Liver (tissue), 8 donors: ENCODE measurements at regions not wholly inside any gene's neighbourhood (a gene's known extent, or its start where the extent isn't known, plus 50 kb on each side); places are given as distances from the start of the nearest gene placed in this dataset.

Source experiments
- DNase-seq: peaks from one replicate; pipeline ENCODE4 v3.0.0-alpha.2; 2017; ENCODE audit warnings: low spot score
- H3K27ac ChIP-seq, 2 donors: one replicate each; pipeline ENCODE4 v1.7.0; 2013; ENCODE audit warnings: inconsistent platforms in 2 of 2, low read length in 2 of 2, control low read depth in 1 of 2, low read depth in 1 of 2, mild to moderate bottlenecking in 1 of 2
- H3K27me3 ChIP-seq, 4 donors: one replicate each; pipeline versions ENCODE4 v1.6.1 to v1.7.0; 2013; ENCODE audit warnings: low read length in 3 of 4, inconsistent platforms in 1 of 4, mild to moderate bottlenecking in 1 of 4, moderate library complexity in 1 of 4; ENCODE audit not compliant: control insufficient read depth in 4 of 4, insufficient read depth in 4 of 4
- H3K36me3 ChIP-seq, 4 donors: one replicate each; pipeline versions ENCODE4 v1.6.1 to v1.7.0; 2013; ENCODE audit warnings: low read length in 3 of 4, mild to moderate bottlenecking in 3 of 4, low read depth in 1 of 4, moderate library complexity in 1 of 4; ENCODE audit not compliant: control insufficient read depth in 4 of 4, insufficient read depth in 3 of 4
- H3K4me1 ChIP-seq, 4 donors: one replicate each; pipeline versions ENCODE4 v1.6.1 to v1.7.0; 2013; ENCODE audit warnings: low read length in 3 of 4, mild to moderate bottlenecking in 3 of 4, moderate library complexity in 1 of 4; ENCODE audit not compliant: control insufficient read depth in 4 of 4, insufficient read depth in 4 of 4
- H3K4me3 ChIP-seq, 3 donors: one replicate each; pipeline versions ENCODE4 v1.6.1 to v1.7.0; 2013; ENCODE audit warnings: low read length in 3 of 3, control low read depth in 1 of 3, low read depth in 1 of 3, mild to moderate bottlenecking in 1 of 3
- H3K9ac ChIP-seq, 2 donors: one replicate each; pipeline ENCODE4 v1.7.0; 2013; ENCODE audit warnings: low read length in 2 of 2, mild to moderate bottlenecking in 2 of 2, moderate library complexity in 2 of 2, control low read depth in 1 of 2, low read depth in 1 of 2
- H3K9me3 ChIP-seq, 4 donors: one replicate each; pipeline versions ENCODE4 v1.6.1 to v1.7.0; 2013; ENCODE audit warnings: low read length in 3 of 4; ENCODE audit not compliant: control insufficient read depth in 4 of 4
- EGR1 ChIP-seq, 2 donors: IDR thresholded peaks; 2 replicates each; pipeline ENCODE4 v1.6.1; 2016 to 2018; ENCODE audit warnings: antibody characterized with exemption in 2 of 2, low read depth in 2 of 2
- FOXA1 ChIP-seq: IDR thresholded peaks from 2 replicates; pipeline ENCODE4 v1.6.1; 2016; ENCODE audit warnings: antibody characterized with exemption
- FOXA2 ChIP-seq: IDR thresholded peaks from 2 replicates; pipeline ENCODE4 v1.6.1; 2016; ENCODE audit warnings: antibody characterized with exemption
- GABPA ChIP-seq, 2 donors: IDR thresholded peaks in 1 of 2; conservative IDR thresholded peaks in 1 of 2; 2 replicates each; pipeline ENCODE4 v1.6.1; 2016; ENCODE audit warnings: antibody characterized with exemption in 2 of 2, mild to moderate bottlenecking in 1 of 2, moderate library complexity in 1 of 2
- HNF4A ChIP-seq, 2 donors: conservative IDR thresholded peaks; 2 replicates each; pipeline ENCODE4 v1.6.1; 2016; ENCODE audit warnings: antibody characterized with exemption in 2 of 2, mild to moderate bottlenecking in 2 of 2
- HNF4G ChIP-seq: IDR thresholded peaks from 2 replicates; pipeline ENCODE4 v1.6.1; 2016; ENCODE audit warnings: antibody characterized with exemption
- JUND ChIP-seq, 2 donors: IDR thresholded peaks; 2 replicates each; pipeline ENCODE4 v1.6.1; 2016; ENCODE audit warnings: antibody characterized with exemption in 2 of 2
- MAX ChIP-seq: IDR thresholded peaks from 2 replicates; pipeline ENCODE4 v1.6.1; 2016; ENCODE audit warnings: antibody characterized with exemption
- NR2F2 ChIP-seq: IDR thresholded peaks from 2 replicates; pipeline ENCODE4 v1.6.1; 2016; ENCODE audit warnings: antibody characterized with exemption
- RAD21 ChIP-seq, 2 donors: IDR thresholded peaks; 2 replicates each; pipeline ENCODE4 v1.6.1; 2016; ENCODE audit warnings: antibody characterized with exemption in 2 of 2, mild to moderate bottlenecking in 2 of 2
- RXRA ChIP-seq, 2 donors: IDR thresholded peaks; 2 replicates each; pipeline ENCODE4 v1.6.1; 2017 to 2018; ENCODE audit warnings: antibody characterized with exemption in 2 of 2, mild to moderate bottlenecking in 1 of 2
- SP1 ChIP-seq: IDR thresholded peaks from 2 replicates; pipeline ENCODE4 v1.6.1; 2018; ENCODE audit warnings: antibody characterized with exemption, mild to moderate bottlenecking
- TAF1 ChIP-seq: conservative IDR thresholded peaks from 2 replicates; pipeline ENCODE4 v1.6.1; 2016; ENCODE audit warnings: antibody characterized with exemption, mild to moderate bottlenecking
- YY1 ChIP-seq: IDR thresholded peaks from 2 replicates; pipeline ENCODE4 v1.6.1; 2016; ENCODE audit warnings: antibody characterized with exemption, mild to moderate bottlenecking
- ZBTB33 ChIP-seq: IDR thresholded peaks from 2 replicates; pipeline ENCODE4 v1.6.1; 2016; ENCODE audit warnings: antibody characterized with exemption
- WGBS: extraction: QIAGEN DNeasy Blood & Tissue Kit; methylation state at CpG from one replicate; pipeline ENCODE4 v1.1.7; 2013; 5-methylcytosine and 5-hydroxymethylcytosine counted together
- TF ChIP-seq, protein P1 (sequence below): fragments of 150-350 bp; IDR thresholded peaks from 2 replicates; pipeline ENCODE4 v1.5.1; 2017; ENCODE audit warnings: improper control_type of control experiment, low read depth, low read length; ENCODE audit not compliant: missing input control
- TF ChIP-seq, protein P2 (sequence below): IDR thresholded peaks from 2 replicates; pipeline ENCODE4 v1.6.1; 2016; ENCODE audit warnings: antibody characterized with exemption
- TF ChIP-seq, protein P3 (sequence below): IDR thresholded peaks from 2 replicates; pipeline ENCODE4 v1.6.1; 2016; ENCODE audit warnings: antibody characterized with exemption, mild to moderate bottlenecking
- donor health status: healthy.
- donor health status: healthy.
- donor health status: healthy.
- donor health status: healthy.
- donor health status: healthy.

- Histone ChIP-seq H3K9me3 (no peaks in the 10 kb centered on the region), H3K4me1 (no peaks in the 10 kb centered on the region), H3K4me3 (no peak overlapping the region), H3K27me3 (no peaks in the 10 kb centered on the region), H3K27ac (no peak overlapping the region), H3K36me3 (no peaks in the 10 kb centered on the region), H3K9ac (no peak overlapping the region)
- TF ChIP-seq YY1, result no peak
- WGBS, result 77% methylated on average over 6 of the region's 6 CpGs
- DNase-seq, result no peak
These were observed 228.3 kb upstream of the ADAMTS16 start for GRCh38 chr5:4911646-4912403.

GRCh38 chr5:4921929-4922328 lies 218.2 kb upstream of the ADAMTS16 start:
- TF ChIP-seq RXRA (IDR thresholded peaks at IDR 0.05) (no peak), EGR1 (IDR thresholded peaks at IDR 0.05; ENCODE audit: low read depth in 2 of 2) (no peak), HNF4A (conservative IDR thresholded peaks at IDR 0.05) (no peak), HNF4G (no peak), ZBTB33 (no peak), GABPA (IDR thresholded peaks at IDR 0.05 in 1 of 2, conservative IDR thresholded peaks at IDR 0.05 in 1 of 2) (no peak), NR2F2 (no peak), YY1 (no peak), FOXA2 (no peak), MAX (no peak), JUND (IDR thresholded peaks at IDR 0.05) (no peak), RAD21 (IDR thresholded peaks at IDR 0.05) (no peak), FOXA1 (no peak), SP1 (no peak), TAF1 (no peak)
- TF ChIP-seq, protein P1, sequence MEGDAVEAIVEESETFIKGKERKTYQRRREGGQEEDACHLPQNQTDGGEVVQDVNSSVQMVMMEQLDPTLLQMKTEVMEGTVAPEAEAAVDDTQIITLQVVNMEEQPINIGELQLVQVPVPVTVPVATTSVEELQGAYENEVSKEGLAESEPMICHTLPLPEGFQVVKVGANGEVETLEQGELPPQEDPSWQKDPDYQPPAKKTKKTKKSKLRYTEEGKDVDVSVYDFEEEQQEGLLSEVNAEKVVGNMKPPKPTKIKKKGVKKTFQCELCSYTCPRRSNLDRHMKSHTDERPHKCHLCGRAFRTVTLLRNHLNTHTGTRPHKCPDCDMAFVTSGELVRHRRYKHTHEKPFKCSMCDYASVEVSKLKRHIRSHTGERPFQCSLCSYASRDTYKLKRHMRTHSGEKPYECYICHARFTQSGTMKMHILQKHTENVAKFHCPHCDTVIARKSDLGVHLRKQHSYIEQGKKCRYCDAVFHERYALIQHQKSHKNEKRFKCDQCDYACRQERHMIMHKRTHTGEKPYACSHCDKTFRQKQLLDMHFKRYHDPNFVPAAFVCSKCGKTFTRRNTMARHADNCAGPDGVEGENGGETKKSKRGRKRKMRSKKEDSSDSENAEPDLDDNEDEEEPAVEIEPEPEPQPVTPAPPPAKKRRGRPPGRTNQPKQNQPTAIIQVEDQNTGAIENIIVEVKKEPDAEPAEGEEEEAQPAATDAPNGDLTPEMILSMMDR, result no peak
- TF ChIP-seq, protein P2, sequence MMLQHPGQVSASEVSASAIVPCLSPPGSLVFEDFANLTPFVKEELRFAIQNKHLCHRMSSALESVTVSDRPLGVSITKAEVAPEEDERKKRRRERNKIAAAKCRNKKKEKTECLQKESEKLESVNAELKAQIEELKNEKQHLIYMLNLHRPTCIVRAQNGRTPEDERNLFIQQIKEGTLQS, result no peak
- TF ChIP-seq, protein P3, sequence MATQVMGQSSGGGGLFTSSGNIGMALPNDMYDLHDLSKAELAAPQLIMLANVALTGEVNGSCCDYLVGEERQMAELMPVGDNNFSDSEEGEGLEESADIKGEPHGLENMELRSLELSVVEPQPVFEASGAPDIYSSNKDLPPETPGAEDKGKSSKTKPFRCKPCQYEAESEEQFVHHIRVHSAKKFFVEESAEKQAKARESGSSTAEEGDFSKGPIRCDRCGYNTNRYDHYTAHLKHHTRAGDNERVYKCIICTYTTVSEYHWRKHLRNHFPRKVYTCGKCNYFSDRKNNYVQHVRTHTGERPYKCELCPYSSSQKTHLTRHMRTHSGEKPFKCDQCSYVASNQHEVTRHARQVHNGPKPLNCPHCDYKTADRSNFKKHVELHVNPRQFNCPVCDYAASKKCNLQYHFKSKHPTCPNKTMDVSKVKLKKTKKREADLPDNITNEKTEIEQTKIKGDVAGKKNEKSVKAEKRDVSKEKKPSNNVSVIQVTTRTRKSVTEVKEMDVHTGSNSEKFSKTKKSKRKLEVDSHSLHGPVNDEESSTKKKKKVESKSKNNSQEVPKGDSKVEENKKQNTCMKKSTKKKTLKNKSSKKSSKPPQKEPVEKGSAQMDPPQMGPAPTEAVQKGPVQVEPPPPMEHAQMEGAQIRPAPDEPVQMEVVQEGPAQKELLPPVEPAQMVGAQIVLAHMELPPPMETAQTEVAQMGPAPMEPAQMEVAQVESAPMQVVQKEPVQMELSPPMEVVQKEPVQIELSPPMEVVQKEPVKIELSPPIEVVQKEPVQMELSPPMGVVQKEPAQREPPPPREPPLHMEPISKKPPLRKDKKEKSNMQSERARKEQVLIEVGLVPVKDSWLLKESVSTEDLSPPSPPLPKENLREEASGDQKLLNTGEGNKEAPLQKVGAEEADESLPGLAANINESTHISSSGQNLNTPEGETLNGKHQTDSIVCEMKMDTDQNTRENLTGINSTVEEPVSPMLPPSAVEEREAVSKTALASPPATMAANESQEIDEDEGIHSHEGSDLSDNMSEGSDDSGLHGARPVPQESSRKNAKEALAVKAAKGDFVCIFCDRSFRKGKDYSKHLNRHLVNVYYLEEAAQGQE, result no peak
- Histone ChIP-seq H3K27ac (no peak overlapping the region), H3K27me3 (peaks cover 0 to 3% (median 0%) of the 10 kb centered on the region in 4 donors), H3K36me3 (no peaks in the 10 kb centered on the region), H3K4me3 (no peak overlapping the region), H3K4me1 (no peaks in the 10 kb centered on the region), H3K9ac (no peak overlapping the region), H3K9me3 (no peaks in the 10 kb centered on the region)
- WGBS, result 61% methylated on average over 5 of the region's 5 CpGs
- DNase-seq, result no peak
